COLO829 (cell line): ENCODE measurements at regions not wholly inside any gene's neighbourhood (a gene's known extent, or its start where the extent isn't known, plus 50 kb on each side); places are given as distances from the start of the nearest gene placed in this dataset.
A peak's percentile ranks its signal among the peaks of the same experiment; 100 is the strongest.
"Not testable (repeated sequence)": the region's sequence is repeated elsewhere in the genome, so short reads cannot be mapped to it uniquely, and the experiment has no call there.

Experiments used
- DNase-seq: peaks from one replicate; pipeline ENCODE4 v3.0.0; 2012; ENCODE audit warnings: low spot score

GRCh38 chr11:46223252-46223513 lies 54.3 kb upstream of the CREB3L1 start:
- DNase-seq = no peak

GRCh38 chr11:46222490-46223251 lies 54.8 kb upstream of the CREB3L1 start:
- no peak for DNase-seq

DNA sequence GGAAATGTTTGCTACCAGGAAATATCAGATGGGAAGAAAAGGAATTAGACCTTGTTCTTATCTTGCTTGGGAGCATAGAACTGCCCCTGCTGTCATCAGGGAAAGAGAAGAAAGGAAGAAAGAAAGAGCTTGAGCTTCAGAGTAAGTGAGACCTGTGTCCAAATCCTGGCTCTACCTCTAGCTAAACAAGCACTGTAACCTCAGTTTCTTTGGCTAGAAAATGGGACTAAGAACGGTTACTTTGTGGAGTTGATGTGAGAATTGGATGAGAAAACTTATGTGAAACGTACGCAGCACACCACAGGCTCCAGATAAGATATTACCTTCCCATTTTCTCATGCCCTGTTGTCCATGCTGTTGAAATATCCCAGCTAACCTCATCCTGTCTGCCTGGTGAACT lies 57.1 kb upstream of the CREB3L1 start:
- DNase-seq = no peak

DNA sequence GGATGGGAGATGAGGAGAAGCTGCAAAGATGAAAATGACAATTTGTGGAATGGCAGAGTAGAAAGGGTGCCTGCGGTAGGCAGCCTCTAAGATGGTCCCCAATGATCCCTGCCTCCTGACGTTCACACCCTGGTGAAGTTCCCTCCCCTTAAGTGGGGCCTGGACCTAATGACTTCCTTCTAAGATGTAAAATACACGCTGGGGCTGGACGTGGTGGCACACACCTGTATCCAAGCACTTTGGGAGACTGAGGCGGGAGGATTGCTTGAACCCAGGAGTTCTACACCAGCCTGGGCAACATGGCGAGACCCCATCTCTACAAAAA lies 60.7 kb upstream of the CREB3L1 start:
- DNase-seq = no peak

DNA sequence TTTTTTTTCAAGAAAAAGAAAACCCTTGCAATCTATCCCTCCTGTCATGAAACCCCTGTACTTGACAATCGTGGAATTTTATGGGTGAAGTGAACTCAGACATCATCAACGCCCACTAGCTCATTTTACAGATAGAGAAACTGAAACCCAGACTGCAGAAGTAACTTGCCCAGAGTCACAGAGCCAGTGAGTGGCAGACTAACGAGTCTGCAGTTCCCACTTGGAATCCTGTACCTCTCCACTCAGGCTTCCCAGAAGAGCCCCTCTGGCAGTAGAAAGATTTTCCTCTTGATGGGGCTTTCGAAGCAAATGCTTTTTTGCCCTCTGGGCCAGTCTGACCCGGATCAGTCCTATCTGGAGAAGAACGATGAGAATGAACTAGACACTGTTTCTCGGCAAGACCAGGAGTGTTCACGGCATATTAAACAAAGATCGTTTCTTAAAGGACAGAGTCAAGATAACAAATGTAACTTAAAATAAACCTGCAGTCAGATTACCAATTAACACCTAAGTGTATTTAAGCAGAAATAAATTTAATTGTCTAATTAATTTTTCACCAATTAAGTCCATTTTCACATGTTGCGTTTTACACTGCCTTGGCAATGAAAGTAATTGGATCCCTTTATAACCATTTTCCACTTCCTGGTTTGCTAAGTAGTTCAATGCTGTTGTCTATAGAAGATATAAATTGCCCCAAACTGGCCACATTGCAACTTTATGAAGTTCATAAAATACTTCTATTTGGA lies 61.3 kb upstream of the CREB3L1 start:
- DNase-seq = no peak

DNA sequence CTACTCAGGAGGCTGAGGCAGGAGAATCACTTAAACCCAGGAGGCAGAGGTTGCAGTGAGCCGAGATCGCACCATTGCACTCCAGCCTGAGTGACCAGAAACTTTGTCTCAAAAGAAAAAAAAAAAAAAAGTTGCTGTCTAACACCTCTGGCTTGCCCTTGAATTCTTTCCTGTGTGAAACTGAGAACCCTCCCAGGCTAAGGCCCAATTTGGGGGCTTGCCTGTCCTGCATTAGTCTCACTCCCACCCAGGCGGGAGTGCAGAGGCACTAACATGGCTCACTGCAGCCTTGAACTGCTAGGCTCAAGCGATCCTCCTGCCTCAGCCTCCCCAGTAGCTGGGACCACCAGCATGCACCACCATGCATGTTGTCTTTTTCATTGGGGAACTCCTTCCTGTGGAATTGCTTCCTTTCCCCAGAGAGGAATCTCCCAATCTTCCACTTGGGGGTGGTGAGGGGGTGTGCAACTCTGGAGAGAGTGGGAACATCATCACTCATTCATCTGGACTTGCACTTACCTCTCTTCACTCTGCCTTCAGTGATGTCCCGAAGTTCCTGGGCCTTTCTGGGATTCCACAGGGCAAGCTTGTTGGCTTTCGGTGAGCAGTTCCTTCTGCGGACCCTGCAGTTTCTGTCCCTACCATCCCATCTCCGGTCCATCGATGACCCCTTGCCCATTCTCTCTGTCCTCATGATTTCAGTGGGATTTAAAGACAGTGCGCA lies 62.1 kb upstream of the CREB3L1 start:
- DNase-seq = no peak

DNA sequence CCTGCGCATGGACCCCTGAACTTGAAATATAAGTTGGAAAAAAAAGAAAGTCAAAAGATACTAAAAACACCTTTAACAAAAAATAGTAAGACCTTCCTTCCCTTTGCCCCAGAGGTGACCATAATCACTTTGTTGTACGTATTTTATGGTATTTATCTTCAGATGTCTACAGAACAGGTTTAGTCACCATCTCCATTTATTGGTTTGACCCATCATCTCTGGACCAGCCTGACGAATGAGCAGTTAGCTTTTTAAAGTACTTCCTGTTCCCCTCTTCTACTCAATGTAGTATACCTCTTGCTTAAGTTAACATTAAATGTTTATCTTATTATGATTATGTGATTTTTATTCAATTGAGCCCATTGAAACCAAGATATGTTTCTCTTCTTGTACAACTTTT lies 64.7 kb upstream of the CREB3L1 start:
- DNase-seq = no peak

GRCh38 chr11:46210856-46211255 lies 66.6 kb upstream of the CREB3L1 start:
- DNase-seq = no peak

DNA sequence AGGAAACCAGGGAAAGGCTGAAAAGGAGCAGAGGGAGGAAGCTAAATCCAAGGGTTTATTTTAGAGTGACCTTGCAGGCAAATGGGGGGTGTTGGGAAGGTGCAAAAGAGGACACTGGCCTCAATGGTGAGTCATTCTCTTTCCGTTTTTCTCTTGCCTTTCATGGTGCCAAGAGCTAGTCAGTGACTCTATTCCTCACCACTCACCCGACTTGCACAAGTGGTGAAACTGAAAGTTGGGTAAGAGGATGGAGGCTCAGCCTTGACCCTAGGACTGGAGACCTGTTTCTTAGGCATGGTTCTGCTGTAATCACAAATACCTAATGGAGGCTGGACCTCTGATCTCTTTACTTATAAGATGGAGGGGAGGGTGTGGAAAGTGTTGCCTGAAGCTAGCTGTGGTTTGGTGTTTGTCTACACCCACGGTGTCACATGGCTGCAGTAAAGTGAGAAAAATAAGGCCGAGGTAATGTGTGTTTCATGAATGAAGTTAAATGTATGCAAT lies 67.3 kb upstream of the CREB3L1 start:
- DNase-seq = peak; percentile 31

GRCh38 chr11:46209624-46210023 lies 67.8 kb upstream of the CREB3L1 start:
- not testable (repeated sequence) for DNase-seq

DNA sequence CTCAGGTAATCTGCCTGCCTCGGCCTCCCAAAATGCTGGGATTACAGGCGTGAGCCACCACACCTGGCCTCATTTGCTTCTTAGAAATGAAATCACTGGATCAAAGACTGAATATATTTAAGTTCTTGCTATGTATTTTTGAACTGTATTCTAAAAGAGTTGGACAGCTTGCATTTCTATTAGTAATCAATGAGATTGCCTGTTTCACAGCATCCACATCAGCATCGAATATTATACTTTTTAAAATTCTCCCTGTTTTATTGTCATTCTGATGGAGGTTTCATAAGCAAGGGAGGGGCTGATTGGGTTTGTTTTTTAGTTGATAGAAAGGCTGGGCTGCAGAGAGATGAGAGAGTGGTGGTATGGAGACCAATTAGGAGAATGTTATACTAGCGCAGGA lies 68.7 kb upstream of the CREB3L1 start:
- no peak for DNase-seq

GRCh38 chr11:46207270-46207669 lies 70.2 kb upstream of the CREB3L1 start:
- DNase-seq = no peak

DNA sequence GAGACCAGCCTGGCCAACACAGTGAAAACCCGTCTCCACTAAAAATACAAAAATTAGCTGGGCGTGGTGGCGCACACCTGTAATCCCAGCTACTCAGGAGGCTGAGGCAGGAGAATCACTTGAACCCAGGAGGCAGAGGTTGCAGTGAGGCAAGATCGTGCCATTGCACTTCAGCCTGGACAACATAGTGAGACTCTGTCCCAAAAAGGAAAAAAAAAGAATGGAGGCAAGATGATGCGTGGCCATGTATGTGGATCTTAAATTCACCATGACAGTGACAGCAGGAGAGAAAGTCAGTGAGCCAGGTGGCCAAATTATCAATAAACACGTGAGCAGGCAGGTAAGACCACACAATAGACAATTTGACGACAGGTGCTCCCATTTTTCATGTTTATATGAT lies 73.0 kb upstream of the CREB3L1 start:
- DNase-seq = not testable (repeated sequence)

GRCh38 chr11:46203746-46204145 lies 73.7 kb upstream of the CREB3L1 start:
- DNase-seq = no peak

GRCh38 chr11:46202696-46203391 lies 74.6 kb upstream of the CREB3L1 start:
- DNase-seq = no peak

- peak; percentile 48 for DNase-seq
These were observed 75.3 kb upstream of the CREB3L1 start for GRCh38 chr11:46202149-46202548.

DNA sequence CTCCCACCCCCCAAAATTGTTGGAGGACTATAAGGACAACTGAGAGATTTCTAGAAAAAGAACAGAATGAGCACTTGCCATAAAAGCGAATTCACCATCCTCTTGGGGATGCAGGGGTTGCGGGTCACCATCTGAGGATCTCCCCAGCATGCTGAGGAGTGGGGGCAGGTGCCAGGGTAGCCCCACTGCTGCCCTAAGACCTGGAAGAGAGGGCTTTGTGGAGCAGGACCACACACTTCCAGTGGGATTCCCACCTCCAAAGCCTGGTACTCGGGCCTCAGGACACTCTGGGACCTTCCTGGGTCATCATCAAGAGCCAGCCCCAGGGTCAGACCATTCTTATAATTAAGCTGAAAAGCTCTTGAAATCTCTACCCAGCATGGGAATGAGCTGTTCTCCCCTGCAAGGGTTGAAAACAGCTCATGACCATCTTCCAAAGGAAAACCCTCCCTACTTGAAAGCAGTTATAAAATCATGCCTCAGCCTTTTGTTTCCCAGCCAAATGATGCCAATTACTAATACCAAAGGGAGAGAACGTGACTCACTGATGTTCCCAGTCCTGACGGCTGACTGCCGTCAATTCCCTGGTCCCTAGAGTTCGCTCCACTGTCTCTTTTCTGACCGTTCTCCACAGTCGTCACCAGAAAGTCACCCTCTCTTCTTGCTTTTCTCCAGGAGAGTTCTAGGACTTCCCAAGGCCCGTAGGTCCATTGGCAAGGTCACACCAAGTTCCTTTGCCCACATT lies 76.8 kb upstream of the CREB3L1 start:
- DNase-seq = no peak

DNA sequence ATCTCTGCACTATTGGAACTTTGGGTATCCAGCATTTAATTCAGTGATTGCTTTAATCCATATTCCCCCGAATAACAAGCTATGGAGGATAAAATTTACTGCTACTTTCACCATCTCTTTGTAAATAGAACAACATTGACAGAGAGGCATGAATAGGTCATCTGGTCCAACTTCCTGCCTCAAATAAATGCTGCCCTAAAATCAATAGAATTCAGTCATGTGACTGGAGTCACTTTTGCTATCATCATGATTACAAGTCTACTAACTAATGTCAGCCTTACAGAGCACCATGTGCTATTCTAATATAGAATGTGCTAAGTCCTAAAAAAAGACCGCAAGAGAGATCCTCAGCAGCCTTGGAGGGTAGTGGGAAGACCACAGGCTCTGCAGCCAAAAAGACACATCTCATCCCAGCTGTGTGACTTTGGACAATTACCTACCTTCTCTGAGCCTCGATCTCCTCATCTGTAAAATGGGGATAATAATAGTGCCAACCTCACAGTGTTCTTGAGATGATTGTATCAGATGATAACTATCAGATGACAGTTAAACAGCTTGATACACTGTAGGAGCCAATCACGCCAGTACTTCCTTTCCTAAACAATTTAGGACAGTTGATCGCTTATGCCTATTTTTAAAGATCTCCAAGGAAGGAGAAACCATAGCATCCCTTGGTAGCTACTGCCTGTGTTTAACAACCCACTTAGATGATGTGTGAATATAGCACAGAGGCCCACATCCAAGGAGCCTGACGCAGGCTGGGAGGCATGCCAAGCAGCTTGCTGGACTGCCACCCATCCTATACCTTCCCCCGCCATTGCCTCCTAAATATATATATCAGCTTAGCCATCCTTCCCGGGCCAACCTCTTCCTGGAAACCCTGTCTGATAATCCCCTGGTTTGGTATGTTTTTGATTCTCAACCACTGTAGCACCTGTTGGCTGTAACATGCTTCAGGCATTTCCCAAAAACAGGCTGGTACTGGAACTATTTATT lies 77.3 kb upstream of the PHF21A start:
- no peak for DNase-seq

- no peak for DNase-seq
These were observed 76.2 kb upstream of the PHF21A start for GRCh38 chr11:46197421-46197820.

GRCh38 chr11:46188017-46188416 lies 66.8 kb upstream of the PHF21A start:
- no peak for DNase-seq

DNA sequence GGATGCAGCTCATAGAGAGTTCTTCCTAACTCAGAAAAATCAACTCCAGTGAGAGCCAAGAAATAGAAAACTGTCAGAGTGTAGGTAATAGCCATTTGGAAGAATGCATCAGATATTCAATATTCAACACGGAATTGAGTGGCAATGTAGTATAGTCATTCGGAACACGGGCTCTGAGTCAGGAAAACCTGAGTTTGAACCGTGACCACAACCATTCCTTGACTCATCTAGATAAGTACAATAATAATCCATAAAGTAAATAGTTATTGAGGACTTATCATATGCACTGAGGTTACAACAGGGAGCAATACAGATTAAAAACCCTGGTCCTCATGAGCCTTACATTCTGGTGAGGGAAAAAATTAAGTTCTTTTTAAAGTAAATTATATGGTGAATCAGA lies 62.6 kb upstream of the PHF21A start:
- no peak for DNase-seq
